ENCODE measurements at regions not wholly inside any gene's neighbourhood (a gene's known extent, or its start where the extent isn't known, plus 50 kb on each side); places are given as distances from the start of the nearest gene placed in this dataset.

DNA sequence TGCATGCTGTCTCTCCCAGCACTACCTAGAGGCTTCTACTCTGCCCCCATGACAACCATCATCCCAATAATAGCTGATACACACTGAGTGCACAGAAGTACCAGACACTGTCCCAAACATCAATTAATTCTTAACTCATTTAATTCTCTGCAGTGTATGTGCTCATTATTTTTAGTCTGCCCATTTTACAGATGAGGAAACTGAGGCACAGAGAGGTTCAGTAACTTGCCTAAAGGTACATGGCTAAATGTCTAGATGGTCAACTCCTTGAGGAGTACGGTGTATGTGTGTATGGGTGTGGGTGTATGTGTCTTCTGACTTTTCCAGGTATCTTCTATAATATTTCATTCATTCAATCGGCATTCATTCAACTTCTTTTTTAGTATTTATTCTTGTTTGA lies 407.9 kb downstream of the SOX9 start:
- TF ChIP-seq, protein P1, sequence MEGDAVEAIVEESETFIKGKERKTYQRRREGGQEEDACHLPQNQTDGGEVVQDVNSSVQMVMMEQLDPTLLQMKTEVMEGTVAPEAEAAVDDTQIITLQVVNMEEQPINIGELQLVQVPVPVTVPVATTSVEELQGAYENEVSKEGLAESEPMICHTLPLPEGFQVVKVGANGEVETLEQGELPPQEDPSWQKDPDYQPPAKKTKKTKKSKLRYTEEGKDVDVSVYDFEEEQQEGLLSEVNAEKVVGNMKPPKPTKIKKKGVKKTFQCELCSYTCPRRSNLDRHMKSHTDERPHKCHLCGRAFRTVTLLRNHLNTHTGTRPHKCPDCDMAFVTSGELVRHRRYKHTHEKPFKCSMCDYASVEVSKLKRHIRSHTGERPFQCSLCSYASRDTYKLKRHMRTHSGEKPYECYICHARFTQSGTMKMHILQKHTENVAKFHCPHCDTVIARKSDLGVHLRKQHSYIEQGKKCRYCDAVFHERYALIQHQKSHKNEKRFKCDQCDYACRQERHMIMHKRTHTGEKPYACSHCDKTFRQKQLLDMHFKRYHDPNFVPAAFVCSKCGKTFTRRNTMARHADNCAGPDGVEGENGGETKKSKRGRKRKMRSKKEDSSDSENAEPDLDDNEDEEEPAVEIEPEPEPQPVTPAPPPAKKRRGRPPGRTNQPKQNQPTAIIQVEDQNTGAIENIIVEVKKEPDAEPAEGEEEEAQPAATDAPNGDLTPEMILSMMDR (conservative IDR thresholded peaks at IDR 0.05; ENCODE audit: low read length): no peak
- TF ChIP-seq EZH2phosphoT487 (IDR thresholded peaks at IDR 0.05; ENCODE audit: borderline replicate concordance): no peak

Data from Loucy (cell line).